ENCODE measurements at regions not wholly inside any gene's neighbourhood (a gene's known extent, or its start where the extent isn't known, plus 50 kb on each side); places are given as distances from the start of the nearest gene placed in this dataset.

- TF ChIP-seq, protein P1, sequence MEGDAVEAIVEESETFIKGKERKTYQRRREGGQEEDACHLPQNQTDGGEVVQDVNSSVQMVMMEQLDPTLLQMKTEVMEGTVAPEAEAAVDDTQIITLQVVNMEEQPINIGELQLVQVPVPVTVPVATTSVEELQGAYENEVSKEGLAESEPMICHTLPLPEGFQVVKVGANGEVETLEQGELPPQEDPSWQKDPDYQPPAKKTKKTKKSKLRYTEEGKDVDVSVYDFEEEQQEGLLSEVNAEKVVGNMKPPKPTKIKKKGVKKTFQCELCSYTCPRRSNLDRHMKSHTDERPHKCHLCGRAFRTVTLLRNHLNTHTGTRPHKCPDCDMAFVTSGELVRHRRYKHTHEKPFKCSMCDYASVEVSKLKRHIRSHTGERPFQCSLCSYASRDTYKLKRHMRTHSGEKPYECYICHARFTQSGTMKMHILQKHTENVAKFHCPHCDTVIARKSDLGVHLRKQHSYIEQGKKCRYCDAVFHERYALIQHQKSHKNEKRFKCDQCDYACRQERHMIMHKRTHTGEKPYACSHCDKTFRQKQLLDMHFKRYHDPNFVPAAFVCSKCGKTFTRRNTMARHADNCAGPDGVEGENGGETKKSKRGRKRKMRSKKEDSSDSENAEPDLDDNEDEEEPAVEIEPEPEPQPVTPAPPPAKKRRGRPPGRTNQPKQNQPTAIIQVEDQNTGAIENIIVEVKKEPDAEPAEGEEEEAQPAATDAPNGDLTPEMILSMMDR (IDR thresholded peaks at IDR 0.05) = no peak
- TF ChIP-seq POLR2A (IDR thresholded peaks at IDR 0.05) = no peak
Measured at GRCh38 chr4:29311247-29311646, 1408.9 kb upstream of the PCDH7 start.
